Activated T-helper 2 cell treated with anti-CD3 and anti-CD28 coated beads, Interferon-gamma antibody, Interleukin-2, Interleukin-4, amounts not matched to agents 10 μg/mL and 5 μg/mL and 100 μg/mL, durations not matched to agents 14 hours and 24 hours and 36 hours (primary cell): ENCODE measurements at regions not wholly inside any gene's neighbourhood (a gene's known extent, or its start where the extent isn't known, plus 50 kb on each side); places are given as distances from the start of the nearest gene placed in this dataset.
"Not testable (repeated sequence)": the region's sequence is repeated elsewhere in the genome, so short reads cannot be mapped to it uniquely, and the experiment has no call there.

Experiments
- DNase-seq: peaks from one replicate; pipeline ENCODE4 v3.0.0; 2021; ENCODE audit warnings: low spot score
- H3K27ac Mint-ChIP-seq: one replicate; pipeline ENCODE4 v1.8.0; 2021; ENCODE audit warnings: mixed read lengths
- H3K27me3 Mint-ChIP-seq: one replicate; pipeline ENCODE4 v1.8.0; 2021; ENCODE audit warnings: low read depth, mixed read lengths
- H3K36me3 Mint-ChIP-seq: one replicate; pipeline ENCODE4 v1.8.0; 2021; ENCODE audit warnings: low read depth, mixed read lengths
- H3K4me1 Mint-ChIP-seq: one replicate; pipeline ENCODE4 v1.8.0; 2021; ENCODE audit warnings: low read depth, mixed read lengths
- H3K4me3 Mint-ChIP-seq: one replicate; pipeline ENCODE4 v1.8.0; 2021; ENCODE audit warnings: low read depth, mild to moderate bottlenecking, moderate library complexity, mixed read lengths
- H3K9me3 Mint-ChIP-seq: one replicate; pipeline ENCODE4 v1.8.0; 2021; ENCODE audit warnings: mixed read lengths
- intact Hi-C: fragments of 100-400 bp; cut with micrococcal nuclease; formaldehyde crosslinking; loops from one replicate; pipeline ENCODE4 v1.15.1; 2023

DNA sequence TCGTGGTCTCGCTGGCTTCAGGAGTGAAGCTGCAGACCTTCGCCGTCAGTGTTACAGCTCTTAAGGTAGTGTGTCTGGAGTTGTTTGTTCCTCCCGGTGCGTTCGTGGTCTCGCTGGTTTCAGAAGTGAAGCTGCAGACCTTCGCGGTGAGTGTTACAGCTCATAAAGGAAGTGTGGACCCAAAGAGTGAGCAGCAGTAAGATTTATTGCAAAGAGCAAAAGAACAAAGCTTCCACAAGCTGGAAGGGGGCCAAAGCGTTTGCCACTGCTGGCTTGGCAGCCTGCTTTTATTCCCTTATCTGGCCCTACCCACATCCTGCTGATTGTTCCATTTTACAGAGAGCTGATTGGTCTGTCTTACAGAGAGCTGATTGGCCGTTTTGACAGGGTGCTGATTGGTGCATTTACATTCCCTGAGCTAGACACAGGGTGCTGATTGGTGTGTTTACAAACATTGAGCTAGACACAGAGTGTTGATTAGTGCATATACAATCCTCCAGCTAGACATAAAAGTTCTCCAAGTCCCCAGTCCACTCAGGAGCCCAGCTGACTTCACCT, 1256.0 kb downstream of the STIM2 start:
- H3K4me3 Mint-ChIP-seq, H3K27me3 Mint-ChIP-seq, intact Hi-C loops, H3K27ac Mint-ChIP-seq, H3K4me1 Mint-ChIP-seq, DNase-seq, H3K36me3 Mint-ChIP-seq: not testable (repeated sequence)
- peaks cover 33% of the 10 kb centered on the region for H3K9me3 Mint-ChIP-seq

DNA sequence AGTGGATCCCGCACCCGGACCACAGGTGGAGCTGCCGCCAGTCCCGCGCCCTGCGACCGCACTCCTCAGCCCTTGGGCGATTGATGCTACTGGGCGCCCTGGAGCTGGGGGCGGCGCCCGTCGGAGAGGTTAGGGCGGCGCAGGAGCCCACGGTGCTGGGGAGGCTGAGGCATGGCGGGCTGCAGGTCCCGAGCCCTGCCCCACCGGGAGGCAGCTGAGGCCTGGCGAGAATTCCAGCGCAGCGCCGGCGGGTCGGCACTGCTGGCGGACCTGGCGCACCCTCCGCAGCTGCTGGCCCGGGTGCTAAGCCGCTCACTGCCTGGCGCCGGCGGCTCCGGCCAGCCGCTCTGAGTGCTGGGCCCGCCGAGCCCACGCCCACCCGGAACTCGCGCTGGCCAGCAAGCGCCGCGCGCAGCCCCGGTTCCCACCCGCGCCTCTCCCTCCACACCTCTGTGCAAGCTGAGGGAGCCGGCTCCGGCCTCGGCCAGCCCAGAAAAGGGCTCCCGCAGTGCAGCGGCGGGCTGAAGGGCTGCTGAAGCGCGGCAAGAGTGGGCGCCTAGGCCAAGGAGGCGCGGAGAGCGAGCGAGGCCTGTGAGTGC, 1256.5 kb downstream of the STIM2 start:
- Mint-ChIP-seq H3K27me3 (no peaks in the 10 kb centered on the region), H3K36me3 (no peaks in the 10 kb centered on the region), H3K9me3 (peaks cover 36% of the 10 kb centered on the region), H3K4me3 (no peak overlapping the region), H3K4me1 (no peaks in the 10 kb centered on the region), H3K27ac (no peak overlapping the region)
- intact Hi-C loops = no loop called here
- no peak for DNase-seq

DNA sequence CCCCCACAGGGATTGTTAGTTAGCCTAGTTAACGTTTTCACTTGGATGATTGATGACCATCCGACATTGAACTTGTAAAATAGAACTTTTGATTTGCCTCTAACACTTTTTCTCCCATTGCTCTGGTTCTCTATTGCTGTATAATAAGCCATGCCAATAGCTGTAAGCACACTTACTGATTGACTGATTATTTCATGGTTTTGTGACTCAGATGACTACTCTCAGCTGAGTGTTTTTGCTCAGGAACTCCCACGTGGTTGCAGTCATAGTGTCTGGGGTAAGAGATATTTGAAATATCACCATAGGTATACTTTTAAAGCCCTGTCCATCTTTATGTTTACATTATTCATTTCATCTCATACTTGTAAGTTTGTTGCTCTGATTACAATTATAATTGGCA, 1285.5 kb downstream of the STIM2 start:
- no peak overlapping the region for H3K4me3 Mint-ChIP-seq
- DNase-seq = no peak
- no peak overlapping the region for H3K27ac Mint-ChIP-seq
- no peaks in the 10 kb centered on the region for H3K4me1 Mint-ChIP-seq
- H3K27me3 Mint-ChIP-seq = no peaks in the 10 kb centered on the region
- intact Hi-C loops = no loop called here
- peaks cover 23% of the 10 kb centered on the region for H3K9me3 Mint-ChIP-seq
- H3K36me3 Mint-ChIP-seq = no peaks in the 10 kb centered on the region

DNA sequence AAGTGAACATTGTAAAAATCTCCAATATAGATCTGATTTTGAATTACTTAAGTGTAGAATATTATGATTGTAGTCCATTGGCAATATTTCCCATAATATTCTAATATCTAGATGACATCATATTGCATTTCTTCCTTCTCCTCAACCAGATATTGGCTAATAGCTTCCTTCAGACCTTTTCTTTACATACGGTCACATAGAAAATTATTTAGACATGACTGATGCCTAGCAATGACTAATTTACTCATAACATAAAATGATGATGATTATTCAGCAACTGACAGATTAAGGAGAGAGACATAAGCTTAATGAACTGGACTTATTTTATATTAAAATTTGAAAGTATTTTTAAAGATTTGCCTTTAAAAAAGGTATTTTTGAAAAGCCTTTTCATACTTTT, 1287.6 kb downstream of the STIM2 start:
- H3K36me3 Mint-ChIP-seq = no peaks in the 10 kb centered on the region
- peaks cover 27% of the 10 kb centered on the region for H3K9me3 Mint-ChIP-seq
- no peak for DNase-seq
- H3K27me3 Mint-ChIP-seq = no peaks in the 10 kb centered on the region
- H3K4me1 Mint-ChIP-seq = no peaks in the 10 kb centered on the region
- H3K27ac Mint-ChIP-seq = no peak overlapping the region
- intact Hi-C loops = no loop called here
- no peak overlapping the region for H3K4me3 Mint-ChIP-seq

DNA sequence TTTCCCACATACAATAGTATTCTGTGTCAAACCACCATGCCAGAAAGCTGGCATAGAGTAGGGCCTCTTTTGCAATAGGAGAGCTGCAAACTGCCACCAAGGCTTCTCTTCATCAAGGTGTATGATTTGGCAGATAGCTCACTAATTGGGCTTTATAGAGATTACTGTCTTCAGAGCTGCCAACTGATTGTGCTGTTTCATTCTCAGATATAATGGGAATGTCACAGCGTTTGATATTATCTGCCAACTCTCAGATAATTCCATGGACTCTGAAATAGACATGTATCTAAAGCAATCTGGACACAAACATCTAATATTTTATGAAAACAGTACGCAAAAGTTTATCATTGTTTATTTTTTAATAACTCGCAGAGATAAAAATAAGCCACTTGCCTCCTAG, 1289.1 kb downstream of the STIM2 start:
- Mint-ChIP-seq H3K36me3 (no peaks in the 10 kb centered on the region), H3K4me3 (no peak overlapping the region), H3K27me3 (no peaks in the 10 kb centered on the region), H3K27ac (no peak overlapping the region), H3K9me3 (peaks cover 24% of the 10 kb centered on the region), H3K4me1 (no peaks in the 10 kb centered on the region)
- intact Hi-C loops = no loop called here
- no peak for DNase-seq

DNA sequence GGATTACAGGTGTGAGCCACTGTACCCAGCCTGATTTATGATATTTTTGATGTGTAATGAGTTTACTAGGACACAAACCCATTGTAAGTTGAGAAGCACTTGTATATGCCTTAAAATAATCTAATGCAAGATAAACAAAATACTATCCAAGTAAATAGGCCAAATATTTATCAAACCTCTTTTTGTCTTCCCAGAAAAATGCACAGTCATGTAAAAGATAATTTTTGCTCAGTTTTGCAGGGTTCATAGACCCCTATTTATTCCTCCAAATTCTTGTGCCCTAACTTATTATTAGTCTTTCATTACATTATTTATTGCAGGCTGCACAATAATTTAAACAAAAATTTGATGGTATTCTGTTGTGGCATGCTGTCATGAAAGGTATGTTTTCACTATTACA, 1290.7 kb downstream of the STIM2 start:
- intact Hi-C loops = no loop called here
- no peak overlapping the region for H3K4me3 Mint-ChIP-seq
- no peaks in the 10 kb centered on the region for H3K4me1 Mint-ChIP-seq
- peaks cover 33% of the 10 kb centered on the region for H3K9me3 Mint-ChIP-seq
- H3K36me3 Mint-ChIP-seq = no peaks in the 10 kb centered on the region
- no peak for DNase-seq
- no peaks in the 10 kb centered on the region for H3K27me3 Mint-ChIP-seq
- H3K27ac Mint-ChIP-seq = no peak overlapping the region

DNA sequence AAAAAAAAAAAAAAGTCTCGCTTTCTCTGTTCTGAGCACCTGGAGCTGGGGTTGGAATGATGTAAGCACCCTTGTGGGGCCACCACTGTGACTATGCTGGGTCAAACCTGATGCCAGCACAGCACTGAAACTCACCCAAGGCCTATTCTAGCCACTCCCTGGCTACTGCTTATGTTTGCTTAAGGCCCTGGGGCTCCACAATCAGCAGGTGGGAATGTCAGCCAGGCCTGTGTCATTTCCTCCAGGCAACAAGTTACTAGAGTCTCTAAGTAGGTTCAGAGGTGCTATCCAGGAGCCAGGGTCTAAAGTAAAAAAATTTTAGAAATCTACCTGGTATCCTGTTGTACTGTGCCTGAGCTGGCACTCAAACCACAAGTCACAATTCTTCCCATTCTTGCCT, 1306.8 kb downstream of the STIM2 start:
- Mint-ChIP-seq H3K4me3 (no peak overlapping the region), H3K27ac (no peak overlapping the region), H3K27me3 (no peaks in the 10 kb centered on the region), H3K36me3 (no peaks in the 10 kb centered on the region), H3K4me1 (no peaks in the 10 kb centered on the region), H3K9me3 (peaks cover 56% of the 10 kb centered on the region)
- DNase-seq = no peak
- intact Hi-C loops = no loop called here

DNA sequence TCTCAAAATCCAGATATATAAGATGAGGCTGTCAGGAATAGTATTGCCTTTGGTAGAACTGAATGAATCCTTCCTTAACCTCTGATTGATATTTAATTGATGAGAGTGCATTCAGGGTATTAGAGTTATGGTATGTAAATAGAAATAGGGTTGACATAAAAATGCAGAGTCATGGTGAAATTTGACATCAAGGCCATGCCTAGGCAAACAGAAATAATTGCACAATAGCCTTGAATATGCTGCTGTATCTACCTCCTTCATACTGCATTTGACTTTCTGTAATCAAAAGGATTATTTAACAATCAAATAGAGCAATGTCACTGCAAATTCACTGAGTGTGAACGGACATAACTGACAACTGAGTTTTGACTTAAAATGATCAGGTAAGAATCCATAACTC, 1316.3 kb downstream of the STIM2 start:
- H3K27ac Mint-ChIP-seq = no peak overlapping the region

DNA sequence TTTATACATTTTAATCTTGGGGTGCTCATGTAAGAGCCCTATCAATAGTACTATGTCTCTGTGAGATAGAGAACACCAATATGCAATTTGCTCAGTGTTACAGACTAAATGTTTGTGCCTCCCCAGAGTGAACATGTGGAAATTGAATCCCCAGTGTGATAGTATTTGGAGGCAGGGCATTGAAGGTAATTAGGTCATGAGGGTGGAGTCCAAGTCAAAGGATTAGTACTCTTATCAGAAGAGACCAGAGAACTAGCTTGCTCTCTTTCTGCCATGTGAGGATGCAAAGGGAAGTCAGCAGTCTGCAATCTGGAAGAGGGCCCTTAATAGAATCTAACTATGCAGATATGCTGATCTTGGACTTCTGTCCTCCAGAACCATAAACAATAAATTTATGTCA, 1317.0 kb downstream of the STIM2 start:
- intact Hi-C loops = no loop called here
- Mint-ChIP-seq H3K27ac (no peak overlapping the region), H3K4me3 (no peak overlapping the region), H3K36me3 (no peaks in the 10 kb centered on the region), H3K27me3 (no peaks in the 10 kb centered on the region), H3K9me3 (peaks cover 3% of the 10 kb centered on the region), H3K4me1 (no peaks in the 10 kb centered on the region)
- DNase-seq = no peak

More for the DNA sequence above, 1316.3 kb downstream of the STIM2 start:
- intact Hi-C loops = no loop called here
- Mint-ChIP-seq H3K9me3 (peaks cover 5% of the 10 kb centered on the region), H3K36me3 (no peaks in the 10 kb centered on the region), H3K27me3 (no peaks in the 10 kb centered on the region), H3K4me1 (no peaks in the 10 kb centered on the region), H3K4me3 (no peak overlapping the region)
- no peak for DNase-seq

DNA sequence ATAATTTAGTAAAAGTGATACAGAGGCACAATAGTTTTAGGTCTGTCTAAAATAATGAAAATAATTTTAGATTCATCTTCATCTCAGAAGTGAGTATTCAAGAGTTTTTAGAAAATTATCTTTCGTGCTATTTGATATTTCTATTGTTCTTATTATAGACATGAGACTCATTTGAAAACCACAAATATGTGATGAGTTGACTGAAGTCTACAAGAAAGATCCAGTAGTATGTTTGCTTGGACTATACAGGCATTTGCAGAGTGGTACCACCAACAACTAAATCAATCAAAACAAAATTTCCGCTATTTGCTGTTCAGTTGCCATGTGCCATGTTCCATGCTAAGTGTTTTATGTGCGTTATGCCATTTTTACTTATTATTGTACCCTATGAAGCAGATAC, 1318.5 kb downstream of the STIM2 start:
- intact Hi-C loops = no loop called here
- no peak overlapping the region for H3K4me3 Mint-ChIP-seq
- no peaks in the 10 kb centered on the region for H3K4me1 Mint-ChIP-seq
- H3K36me3 Mint-ChIP-seq = no peaks in the 10 kb centered on the region
- no peaks in the 10 kb centered on the region for H3K27me3 Mint-ChIP-seq
- H3K27ac Mint-ChIP-seq = no peak overlapping the region
- H3K9me3 Mint-ChIP-seq = peaks cover 3% of the 10 kb centered on the region
- no peak for DNase-seq

DNA sequence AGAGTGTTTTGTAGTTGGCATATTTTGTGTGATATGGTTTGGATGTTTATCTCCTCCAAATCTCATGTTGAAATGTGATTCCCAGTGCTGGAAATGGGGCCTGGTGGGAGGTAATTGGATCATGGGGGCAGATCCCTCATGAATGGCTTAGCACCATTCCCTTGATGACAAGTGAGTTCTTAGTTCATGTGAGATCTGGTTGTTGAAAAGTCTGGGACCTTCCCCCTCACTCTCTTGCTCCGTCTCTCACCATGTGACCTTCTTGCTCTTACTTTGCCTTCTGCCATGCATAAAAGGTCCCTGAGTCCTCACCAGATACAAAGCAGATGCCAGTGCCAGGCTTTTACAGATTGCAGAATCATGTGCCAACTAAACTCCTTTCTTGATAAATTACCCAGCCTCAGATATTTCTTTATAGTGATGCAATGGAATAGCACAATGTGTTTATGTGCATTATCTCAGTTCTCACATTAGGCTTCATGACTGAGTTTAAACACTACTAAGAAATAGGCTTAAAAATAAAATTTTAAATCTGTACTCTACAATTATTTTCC, 1348.8 kb downstream of the STIM2 start:
- no peaks in the 10 kb centered on the region for H3K27me3 Mint-ChIP-seq
- peaks cover 18% of the 10 kb centered on the region for H3K9me3 Mint-ChIP-seq
- no peak for DNase-seq
- no peak overlapping the region for H3K4me3 Mint-ChIP-seq
- H3K4me1 Mint-ChIP-seq = no peaks in the 10 kb centered on the region
- intact Hi-C loops = no loop called here
- no peaks in the 10 kb centered on the region for H3K36me3 Mint-ChIP-seq
- H3K27ac Mint-ChIP-seq = no peak overlapping the region

DNA sequence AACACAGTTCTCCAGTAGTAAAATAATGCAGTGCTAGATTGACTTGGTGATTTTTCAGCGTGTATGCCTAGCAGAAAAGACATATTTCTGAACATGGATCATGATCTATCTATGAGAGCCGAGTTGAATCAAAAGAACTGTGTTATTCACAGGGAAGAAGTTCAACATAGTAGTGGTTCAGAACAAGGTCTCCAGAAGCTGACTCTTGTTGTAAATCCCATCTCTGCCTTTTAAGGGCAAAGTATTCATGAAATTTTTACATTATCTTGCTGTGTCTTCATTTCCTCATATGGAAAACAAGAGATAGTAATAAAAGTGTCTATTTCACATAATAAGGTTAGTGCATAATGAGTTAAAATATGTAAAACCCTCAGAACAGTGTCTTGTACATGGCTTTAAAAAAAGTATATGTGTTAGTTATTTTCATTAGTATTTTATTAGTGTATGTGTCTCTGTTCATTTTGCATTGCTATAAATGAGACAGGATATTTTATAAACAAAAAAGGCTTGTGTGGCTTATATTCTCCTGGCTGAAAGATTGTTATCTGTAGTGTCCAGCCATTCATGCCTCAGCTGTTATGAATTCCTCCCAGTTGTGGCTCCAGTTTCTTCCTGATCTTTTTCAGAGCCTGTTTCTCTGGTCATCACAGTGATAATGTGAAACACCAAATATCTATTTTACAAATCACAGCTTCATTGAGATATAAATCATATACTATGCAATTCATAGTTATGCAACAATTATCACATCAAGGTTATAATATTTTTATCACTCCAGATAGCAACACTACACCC, 1351.2 kb downstream of the STIM2 start:
- intact Hi-C loops = no loop called here
- Mint-ChIP-seq H3K4me3 (no peak overlapping the region), H3K9me3 (peaks cover 22% of the 10 kb centered on the region), H3K4me1 (no peaks in the 10 kb centered on the region), H3K27ac (no peak overlapping the region), H3K27me3 (no peaks in the 10 kb centered on the region), H3K36me3 (no peaks in the 10 kb centered on the region)
- DNase-seq = no peak

DNA sequence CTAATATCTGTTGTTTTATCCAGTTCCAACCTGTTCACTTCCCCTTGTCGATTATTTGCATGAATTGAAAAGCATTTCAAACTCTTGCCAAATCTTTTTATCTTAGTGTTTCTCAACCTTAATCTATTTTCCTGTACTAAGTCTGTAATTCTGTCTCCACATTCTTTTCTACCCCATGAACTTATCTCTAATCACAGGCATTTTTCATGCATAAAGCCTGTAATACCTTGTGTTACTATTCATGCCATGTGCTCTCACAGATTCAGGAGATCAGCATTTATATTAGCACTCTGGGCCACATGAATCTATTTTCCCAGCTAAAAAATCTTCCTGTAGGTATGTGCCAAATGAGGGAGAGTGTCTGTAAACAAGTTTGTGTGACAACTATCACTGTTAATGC, 1360.9 kb downstream of the STIM2 start:
- Mint-ChIP-seq H3K27ac (no peak overlapping the region), H3K4me3 (no peak overlapping the region), H3K9me3 (peaks cover 5% of the 10 kb centered on the region), H3K27me3 (no peaks in the 10 kb centered on the region), H3K4me1 (no peaks in the 10 kb centered on the region), H3K36me3 (no peaks in the 10 kb centered on the region)
- no peak for DNase-seq
- intact Hi-C loops = no loop called here
